HG02678 (cell line): ENCODE measurements at regions not wholly inside any gene's neighbourhood (a gene's known extent, or its start where the extent isn't known, plus 50 kb on each side); places are given as distances from the start of the nearest gene placed in this dataset.

Experiments
- ATAC-seq: cut with Tn5 transposase; IDR thresholded peaks from one replicate; pipeline ENCODE4 v1.9.1; 2021; ENCODE audit warnings: mild to moderate bottlenecking, moderate library complexity; ENCODE audit not compliant: unreplicated experiment

DNA sequence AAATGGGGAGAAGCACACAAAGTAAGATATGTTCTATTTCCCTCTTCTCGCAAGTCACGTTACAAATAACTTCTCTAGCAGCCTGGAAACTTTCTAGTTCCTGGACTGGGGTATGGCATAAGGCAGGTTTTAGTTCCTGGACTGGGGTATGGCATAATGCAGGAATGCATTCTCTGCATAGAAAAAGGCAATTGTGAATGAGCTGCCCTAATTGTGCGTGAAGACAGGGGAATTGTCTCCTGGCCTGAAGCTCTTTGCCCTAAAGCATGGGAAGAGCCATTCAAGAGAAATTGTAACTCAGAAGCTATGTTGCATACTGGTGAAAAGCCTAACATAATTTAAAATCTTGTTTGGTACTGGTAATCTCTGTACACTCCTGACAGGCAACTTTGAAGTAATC, 54.3 kb upstream of the CBLB start:
- ATAC-seq: no peak

DNA sequence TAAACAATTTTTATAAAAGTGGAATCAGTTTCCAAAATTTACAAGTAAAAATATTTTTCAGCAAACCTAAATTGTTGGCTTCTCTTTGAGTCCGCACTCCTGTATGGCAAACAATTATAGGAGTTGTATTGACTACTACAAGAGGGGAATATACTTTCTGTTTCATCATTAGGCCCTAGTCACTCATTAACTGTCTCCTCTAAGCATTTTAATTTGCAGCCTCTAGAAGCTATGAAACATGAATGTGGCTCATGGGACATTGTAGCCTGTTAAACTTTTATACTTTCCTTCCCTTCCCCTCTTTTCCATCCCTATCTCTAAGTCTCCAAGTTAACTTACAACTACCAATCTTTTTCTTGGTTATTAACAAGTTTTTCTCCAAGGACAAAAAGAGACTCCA, 58.9 kb upstream of the CBLB start:
- no peak for ATAC-seq

DNA sequence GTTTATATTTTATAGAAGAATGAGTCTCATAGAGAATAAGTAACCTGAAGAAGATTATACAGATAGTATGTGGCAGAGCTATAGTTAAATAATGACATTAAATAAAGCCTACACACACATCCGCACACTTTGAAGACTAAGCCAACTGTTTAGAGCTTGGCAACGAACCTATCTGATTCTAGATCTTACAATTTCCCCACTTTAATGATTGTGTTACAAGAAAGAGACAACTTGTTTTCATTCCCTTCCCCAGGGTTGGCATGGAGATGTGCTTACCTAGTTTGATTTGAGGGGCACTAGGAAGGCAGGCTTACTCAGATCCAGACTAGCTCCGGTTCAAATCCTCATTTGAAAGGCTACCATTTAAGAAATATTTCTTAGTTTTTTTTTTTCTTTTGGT, 61.9 kb upstream of the CBLB start:
- ATAC-seq: no peak

DNA sequence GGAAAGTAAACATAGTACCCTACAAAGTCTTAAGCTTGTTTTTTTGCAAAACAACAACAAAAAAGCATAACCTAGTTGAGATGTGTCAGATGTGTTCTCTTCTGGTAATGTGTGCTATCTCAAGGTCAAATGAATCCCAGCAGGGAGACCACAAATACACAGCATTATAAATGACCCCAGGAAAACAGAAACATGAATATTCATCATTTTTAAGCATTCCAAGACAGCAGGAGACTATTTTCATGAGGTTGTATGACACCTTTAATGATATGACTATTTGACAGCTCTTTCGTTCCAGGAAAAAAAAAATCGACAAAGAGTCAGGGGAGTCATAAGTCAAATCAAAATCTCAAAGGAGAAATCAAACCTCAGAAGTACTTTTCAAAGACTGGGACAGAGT, 62.7 kb upstream of the CBLB start:
- no peak for ATAC-seq

DNA sequence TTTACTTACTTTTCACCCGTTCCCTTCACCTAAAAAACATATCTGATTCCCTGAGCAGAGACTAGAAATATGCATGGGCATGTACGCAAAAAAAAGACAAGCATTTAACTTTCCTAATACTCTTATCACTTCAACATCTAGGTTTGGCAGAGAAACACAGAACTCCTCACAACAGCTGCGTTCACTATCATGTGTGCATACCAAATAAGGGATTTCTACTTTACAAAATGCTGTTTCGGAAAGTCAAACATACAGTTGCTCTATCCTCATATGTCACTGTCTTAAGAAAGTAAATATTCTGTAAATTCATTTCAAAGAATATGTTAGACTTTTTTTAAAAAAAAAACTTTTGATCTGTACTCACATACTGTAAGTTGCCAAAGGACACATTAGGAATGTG, 65.1 kb upstream of the CBLB start:
- ATAC-seq: no peak

DNA sequence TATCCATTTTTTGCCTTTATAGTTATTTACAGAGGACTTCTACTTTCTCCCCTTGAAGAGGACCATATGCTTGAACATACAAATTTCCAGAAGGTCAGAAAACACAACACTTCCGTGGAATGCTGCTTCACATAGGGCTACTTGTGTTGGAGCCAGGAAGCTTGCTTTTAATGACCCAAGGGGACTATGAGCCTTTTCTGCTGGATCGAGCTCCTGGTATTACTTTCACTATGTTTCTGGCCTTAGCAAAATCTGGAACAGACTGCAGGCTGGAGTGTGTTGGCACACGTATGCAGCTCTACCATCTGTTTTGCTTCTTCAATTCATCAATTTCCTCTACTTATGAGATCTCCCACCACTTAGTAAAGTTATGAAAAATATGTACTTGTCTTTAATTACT, 69.3 kb upstream of the CBLB start:
- no peak for ATAC-seq

DNA sequence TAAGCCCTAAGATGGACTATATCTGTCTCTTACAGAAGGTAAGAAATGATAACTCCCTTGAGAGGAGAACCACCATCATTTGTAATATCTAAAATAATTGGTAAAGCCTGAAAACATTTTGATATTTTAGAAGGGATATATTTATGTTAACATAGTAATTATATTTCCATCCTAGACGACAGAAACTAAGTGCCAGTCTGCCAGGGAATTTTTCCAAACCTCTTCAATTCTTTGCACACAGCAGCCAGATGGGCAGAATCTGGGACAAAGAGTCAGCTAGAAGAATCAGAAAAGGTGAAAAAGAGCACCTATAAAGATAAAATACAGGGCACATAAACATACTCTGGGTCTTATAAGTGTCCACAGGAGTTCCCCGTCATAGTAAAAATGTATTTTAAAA, 70.0 kb upstream of the CBLB start:
- ATAC-seq: no peak

DNA sequence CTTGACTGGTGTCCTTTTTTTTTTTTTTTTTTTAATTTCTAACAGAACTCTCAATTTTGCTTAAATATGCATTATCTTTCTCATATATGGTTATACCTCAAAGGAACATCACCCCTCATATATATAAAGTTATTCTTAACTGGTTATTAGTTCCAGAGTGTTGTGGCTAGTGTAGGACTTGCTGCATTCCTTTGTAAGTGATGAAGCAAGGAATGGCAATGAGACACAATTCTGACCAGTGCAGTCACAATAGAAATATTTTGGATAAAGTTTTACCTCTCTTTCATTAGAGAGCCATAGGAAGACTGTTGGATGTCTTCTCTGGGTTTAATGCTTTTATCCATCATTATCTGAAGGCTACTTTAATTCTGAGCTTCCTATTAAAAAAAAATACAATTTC, 75.5 kb upstream of the CBLB start:
- no peak for ATAC-seq

DNA sequence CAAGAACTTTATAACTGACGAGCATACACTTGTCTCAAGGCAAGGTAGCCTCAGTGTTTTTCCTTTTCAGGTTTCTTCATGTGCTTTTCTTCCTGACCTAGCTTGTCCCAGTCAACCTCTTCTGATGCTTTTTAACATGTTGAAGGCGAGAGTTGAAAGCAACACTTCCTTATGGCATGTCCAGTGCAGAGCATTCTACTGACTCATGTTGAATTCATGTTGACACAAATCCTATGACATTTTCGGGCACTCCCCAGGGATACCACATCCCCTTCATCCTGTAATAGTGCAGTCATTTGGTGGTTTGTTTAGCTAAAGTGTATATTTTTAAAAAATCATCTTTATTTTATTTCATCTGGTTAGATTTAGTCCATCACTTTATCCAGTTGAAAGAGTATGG, 75.9 kb upstream of the CBLB start:
- ATAC-seq: no peak

DNA sequence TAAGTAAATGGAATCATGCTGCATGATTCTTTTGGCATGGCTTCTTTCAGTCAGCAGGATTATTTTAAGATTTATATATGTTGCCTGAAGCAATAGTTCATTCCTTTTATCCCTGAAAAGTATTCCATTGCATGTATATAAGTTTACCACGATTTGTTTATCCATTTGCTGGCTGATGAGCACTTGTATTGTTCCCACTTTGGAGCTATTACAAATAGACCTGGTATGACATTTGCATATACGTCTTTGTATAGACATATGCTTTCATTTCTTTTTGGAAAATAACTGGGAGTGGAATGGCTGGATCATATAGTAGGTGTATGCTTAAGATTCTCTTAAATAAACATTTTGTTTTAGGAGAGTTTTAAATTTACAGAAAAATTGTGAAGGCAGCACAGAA, 79.3 kb upstream of the CBLB start:
- no peak for ATAC-seq

DNA sequence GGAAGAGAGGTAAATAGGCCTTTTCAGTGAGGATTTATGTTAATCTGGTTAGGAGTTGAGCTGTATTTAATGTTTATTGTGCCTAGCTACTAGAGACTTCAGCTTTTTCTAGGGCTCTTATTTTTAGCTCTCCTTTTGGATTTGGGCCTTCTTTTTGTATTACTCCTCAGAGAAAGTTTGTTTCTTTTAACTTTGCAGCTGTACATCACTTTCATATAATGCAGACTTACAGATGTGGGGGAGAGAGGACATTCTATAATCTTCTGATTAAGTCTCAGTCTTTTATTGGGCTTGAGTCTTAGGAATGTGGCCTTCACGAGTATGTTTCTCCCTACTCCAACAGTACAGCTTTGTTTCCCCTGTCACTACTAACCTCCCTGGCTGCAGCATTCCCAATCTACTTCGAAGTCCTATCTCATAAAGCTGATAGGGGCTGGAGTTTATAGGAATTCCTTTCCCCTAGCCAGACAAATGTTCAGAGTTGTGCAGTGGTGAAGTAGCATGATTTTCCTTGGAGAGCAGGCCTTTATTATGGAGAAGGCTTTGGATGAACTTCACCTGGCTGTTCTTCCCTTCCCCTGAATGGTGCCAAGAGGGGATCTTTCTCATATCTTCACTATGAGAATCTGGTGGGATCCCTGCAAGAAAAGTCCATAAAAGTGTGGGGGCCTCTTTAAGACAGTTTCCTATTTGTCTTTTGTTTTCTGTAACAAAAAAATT, 82.2 kb upstream of the CBLB start:
- ATAC-seq: no peak

DNA sequence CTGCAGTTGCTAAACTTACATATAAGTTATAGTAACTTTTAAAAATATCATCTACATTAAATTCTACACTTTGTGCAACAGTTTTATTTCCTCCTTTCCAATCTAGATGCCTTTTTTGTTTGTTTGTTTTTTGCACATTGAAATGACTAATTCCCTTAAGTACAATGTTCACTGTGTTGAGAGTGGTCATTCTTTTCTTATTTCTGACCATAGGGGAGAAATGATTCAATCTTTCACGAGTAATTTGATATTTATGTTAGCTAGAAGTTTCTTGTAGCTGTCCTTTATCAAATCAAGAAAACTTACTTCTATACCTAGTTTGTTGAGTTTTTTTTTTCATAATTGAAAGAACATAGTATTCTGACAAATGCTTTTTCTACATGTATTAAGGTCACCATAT, 85.0 kb upstream of the CBLB start:
- ATAC-seq: no peak

DNA sequence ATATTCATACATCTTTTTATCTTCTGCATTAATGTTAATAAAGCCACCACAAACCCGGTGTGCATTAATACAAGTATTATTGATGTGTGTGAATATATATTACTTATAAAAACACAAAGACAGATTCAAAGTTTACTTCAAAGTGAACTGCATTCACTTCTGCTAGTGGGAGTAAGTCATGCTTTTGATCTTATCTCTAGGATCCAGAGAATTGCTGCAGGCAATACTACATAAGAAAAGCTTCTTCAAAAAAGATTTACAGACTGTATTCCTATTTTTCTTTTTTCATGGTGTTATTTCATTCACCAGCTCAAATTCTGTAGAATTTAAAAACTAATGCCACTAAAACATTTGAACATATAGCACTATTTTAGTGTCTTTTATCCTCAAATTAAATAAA, 87.5 kb upstream of the CBLB start:
- no peak for ATAC-seq

DNA sequence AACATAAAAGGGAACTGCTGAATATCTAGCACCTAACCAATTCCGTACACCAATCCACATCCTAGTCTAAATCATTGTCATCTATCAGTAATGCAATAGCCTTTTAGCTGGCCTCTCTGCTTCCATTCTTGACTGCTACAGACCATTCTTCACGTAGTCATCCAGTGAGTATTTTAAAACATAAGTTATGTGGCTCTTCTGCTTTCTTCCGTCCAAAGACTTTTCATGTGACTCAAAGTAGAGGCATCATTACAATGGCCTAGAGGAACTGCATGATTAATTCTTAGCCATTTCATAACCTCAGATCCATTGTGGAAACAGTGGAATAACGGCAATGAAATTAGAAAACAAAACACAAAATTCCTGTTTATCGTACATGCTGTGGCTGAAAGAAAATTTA, 88.9 kb upstream of the CBLB start:
- no peak for ATAC-seq

DNA sequence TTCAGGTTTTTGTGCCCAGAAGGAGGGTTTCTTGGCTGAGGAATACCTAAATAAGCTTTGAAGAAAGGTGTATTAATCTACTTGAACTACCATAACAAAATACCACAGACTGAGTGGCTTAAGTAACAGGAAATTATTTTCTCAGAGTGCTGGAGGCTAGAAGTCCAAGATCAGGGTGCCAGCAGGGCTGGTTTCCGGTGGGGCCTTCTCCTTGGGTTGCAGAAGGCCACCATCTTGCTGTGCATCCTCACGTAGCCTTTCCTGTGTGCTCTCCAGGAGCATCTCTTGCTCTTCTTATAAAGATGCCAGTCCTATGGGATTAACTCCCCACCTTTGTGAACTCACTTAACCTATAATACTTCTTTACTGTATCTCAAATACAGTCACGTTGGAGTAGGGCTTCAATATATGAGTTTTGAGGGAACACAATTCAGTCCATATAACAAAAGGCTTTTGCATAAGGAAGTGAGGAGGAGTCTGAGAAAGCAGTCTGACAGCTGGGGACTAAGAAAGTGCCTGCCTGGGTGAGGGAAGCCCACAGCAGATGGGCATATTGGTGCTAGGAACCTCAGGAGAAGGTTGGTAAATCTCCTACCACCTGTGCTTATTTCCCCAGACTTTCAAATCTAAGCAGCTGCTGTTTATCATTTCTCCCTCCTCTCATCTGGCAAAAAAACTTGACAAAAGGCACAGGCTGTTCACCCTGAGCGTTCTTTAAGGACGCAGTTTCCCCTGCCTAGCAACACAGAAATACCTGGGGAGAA, 89.6 kb upstream of the CBLB start:
- ATAC-seq: no peak

DNA sequence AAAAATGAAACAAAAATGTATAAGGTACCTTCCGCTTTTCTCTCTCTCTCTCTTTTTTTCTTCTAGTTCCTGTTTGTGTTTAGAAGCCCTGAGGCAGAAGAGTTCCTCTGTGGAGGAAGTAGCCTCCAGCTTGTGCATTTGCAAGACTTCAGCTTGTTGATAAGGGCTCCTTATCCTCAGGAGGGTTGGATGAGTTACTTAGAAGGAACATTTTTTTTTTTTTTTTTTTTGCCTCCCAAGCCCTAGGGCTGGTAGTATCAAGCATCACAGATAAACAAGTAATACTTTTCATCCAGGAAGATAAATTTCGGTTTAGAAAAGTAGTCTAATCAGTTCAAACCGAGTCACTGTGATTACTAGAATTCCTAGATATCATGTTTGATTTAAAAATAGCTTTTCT, 91.0 kb upstream of the CBLB start:
- ATAC-seq: no peak

DNA sequence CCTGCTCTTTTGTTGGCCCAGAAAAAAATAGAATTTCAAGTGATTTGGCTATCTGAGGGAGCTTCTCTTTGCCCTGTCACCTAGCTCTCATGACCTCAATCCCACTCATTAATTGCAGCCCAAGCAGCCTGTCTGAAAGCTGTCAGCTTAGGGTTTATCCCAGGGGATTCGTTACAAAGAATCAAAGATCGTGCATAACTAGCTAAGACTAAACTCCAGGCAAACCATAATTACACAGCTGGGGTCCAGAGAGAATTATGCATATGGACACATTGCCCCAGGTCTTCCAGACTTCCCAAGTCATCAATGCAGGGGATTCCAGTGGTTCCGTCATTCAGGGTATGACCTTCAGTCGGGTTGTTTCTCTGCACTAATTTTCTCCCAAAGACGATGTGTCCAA, 91.6 kb upstream of the CBLB start:
- ATAC-seq: no peak

DNA sequence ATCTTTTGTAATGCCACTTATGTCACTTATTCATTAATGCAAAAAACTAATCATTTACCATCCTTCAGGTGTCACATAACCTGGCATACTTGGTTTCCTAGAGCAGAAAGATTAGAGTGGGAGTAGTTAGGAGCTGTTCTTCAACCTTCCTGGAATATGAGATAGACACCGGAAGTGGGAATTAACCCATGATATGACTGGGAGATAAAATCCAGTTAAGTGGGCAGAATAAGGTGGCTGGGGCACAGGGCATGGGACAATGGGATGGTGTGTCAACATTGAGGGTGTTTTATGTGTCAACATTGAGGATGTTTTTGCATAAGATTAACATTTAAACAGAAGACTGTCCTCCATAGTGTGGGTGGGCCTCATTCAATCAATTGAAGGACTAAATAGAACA, 94.3 kb upstream of the CBLB start:
- no peak for ATAC-seq

DNA sequence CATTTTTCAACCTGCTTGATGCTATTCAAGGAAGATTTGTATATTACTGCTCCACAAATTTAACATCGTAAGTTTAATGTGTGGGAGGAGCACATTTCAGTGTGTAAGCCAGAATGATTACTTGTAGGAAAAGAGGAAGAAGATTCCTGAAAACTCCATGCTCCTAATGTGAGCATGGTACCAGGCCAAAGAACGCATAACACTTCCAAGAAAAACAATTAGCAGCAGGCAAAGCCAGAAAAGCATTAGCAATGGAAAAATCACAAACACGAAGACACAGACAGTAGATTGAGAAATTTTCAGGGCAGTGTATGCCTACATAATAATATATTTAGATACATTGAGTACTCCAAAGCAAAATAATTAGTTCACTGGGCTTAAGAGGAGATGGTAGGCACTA, 96.6 kb upstream of the CBLB start:
- ATAC-seq: no peak

DNA sequence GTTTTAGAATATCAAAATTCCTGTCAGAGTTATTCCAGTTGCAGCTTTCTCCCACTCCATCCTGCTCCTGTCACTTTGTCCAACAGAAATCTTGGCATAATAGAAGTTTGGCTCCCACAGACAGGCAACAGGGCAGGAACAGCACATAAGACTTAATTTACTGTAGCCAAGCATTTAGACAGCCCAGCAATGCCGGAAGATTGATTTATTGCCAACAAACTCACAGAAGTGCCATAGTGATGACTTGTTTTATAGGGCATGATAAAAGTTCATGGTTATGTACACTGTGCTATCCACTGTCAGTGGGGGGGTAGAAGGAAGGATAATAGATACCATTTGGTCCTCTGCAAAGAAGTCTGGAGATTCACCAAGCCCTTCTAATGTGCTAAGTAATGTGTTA, 98.3 kb upstream of the CBLB start:
- no peak for ATAC-seq

DNA sequence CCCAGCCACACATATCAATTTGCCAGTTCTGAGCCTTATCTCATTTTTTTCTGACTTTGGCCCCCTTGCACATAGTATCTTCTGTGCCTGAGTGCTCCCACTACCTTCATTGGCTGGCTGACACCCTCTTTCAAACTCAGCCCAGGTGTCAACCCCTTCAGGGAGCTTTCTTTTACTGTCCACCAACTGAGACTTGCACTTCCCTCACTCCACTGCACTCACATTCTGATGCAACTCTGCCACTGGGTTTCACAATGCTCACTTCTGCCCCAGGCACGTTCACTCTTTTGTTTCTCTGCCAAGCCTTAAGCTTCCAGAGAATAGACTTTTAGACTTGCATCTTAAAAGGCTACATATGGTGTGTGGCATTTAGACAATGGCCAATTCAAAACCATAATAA, 101.5 kb upstream of the CBLB start:
- ATAC-seq: no peak

DNA sequence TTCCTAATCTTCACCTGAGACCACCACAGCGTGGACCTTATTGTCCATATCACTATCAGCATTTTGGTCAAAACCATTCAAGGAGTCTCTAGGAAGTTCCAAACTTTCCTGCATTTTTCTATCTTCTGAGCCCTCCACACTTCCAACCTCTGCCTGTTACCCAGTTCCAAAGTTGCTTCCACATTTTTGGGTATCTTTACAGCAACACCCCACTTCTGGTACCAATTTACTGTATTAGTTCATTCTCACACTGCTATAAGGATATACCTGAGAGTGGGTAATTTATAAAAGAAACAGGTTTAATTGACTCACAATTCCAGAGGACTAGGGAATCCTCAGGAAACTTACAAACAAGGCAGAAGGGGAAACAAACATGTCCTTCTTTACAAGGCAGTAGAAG, 103.3 kb upstream of the CBLB start:
- no peak for ATAC-seq

DNA sequence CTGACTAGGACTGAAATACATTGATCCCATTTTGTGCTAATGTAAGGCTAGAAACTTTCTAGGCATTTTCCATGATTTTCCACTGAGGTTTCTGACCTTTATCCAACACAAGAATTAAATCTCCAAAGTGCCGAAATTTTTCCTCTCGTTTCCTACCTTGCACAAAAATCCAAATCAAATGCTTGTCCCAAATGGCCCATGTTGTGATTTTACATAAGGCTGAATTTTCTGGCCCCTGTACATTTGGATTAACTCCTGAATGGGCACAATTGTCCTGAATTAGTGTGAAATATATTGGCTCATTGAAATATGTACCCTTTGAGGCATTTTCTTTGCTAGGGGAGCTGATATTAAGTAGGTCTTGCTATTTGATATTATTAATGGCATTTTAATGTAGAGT, 105.6 kb upstream of the CBLB start:
- ATAC-seq: no peak
